T-cell (primary cell): ENCODE measurements at regions not wholly inside any gene's neighbourhood (a gene's known extent, or its start where the extent isn't known, plus 50 kb on each side); places are given as distances from the start of the nearest gene placed in this dataset.

Source experiments
- ATAC-seq, 4 experiments: fragments of 200-7000 bp in 3 of 4; fragments of 150-1000 bp in 1 of 4; cut with Tn5 transposase; replicated peaks in 1 of 4; 1 replicate in 3 of 4; 2 replicates in 1 of 4; pipeline ENCODE4 v1.10.0; 2021; ENCODE audit warnings: moderate library complexity in 3 of 4, mild to moderate bottlenecking in 2 of 4, moderate number of reproducible peaks in 1 of 4
- CTCF ChIA-PET, 2 donors: fragments of 300-600 bp; sonication (Branson Sonifier 250); formaldehyde crosslinking; loops; one replicate each; lab custom pipeline; 2022; ENCODE audit warnings: antibody characterized with exemption in 2 of 2; lab: Charles Lee
- POLR2A ChIA-PET, 2 donors: fragments of 300-600 bp; sonication (Branson Sonifier 250); formaldehyde crosslinking; loops; one replicate each; lab custom pipeline; 2022; ENCODE audit warnings: antibody characterized with exemption in 2 of 2; lab: Charles Lee
- DNase-seq, 35 experiments: peaks; one replicate each; pipeline versions ENCODE4 v3.0.0 to v3.0.0-alpha.2; 2013 to 2023
- H3K27ac ChIP-seq: one replicate; pipeline ENCODE4 v1.5.1; 2013; ENCODE audit warnings: low read length
- H3K27me3 ChIP-seq, 2 experiments: replicated peaks in 1 of 2; 1 replicate in 1 of 2; 2 replicates in 1 of 2; pipeline versions ENCODE4 v1.6.1 to v1.7.0; 2013; ENCODE audit warnings: low read length in 1 of 2, mixed read lengths in 1 of 2; ENCODE audit not compliant: control insufficient read depth in 2 of 2, insufficient read depth in 2 of 2; ENCODE audit errors: extremely low read depth in 1 of 2
- H3K36me3 ChIP-seq, 2 donors: 1 replicate in 1 of 2; 2 replicates in 1 of 2; pipeline versions ENCODE4 v1.6.1 to v1.7.0; 2013; ENCODE audit warnings: low read length in 1 of 2; ENCODE audit not compliant: control insufficient read depth in 2 of 2, insufficient read depth in 1 of 2; ENCODE audit errors: extremely low read depth in 1 of 2
- H3K4me1 ChIP-seq, 2 experiments: 1 replicate in 1 of 2; 2 replicates in 1 of 2; pipeline versions ENCODE4 v1.6.1 to v1.7.0; 2013; ENCODE audit warnings: low read length in 2 of 2, mixed read lengths in 1 of 2; ENCODE audit not compliant: insufficient read depth in 2 of 2, control insufficient read depth in 1 of 2; ENCODE audit errors: extremely low read depth in 1 of 2
- H3K4me3 ChIP-seq, 2 donors: 1 replicate in 1 of 2; 2 replicates in 1 of 2; pipeline versions ENCODE4 v1.5.1 to v1.7.0; 2013; ENCODE audit warnings: mild to moderate bottlenecking in 2 of 2, low read length in 1 of 2, moderate library complexity in 1 of 2; ENCODE audit not compliant: control insufficient read depth in 1 of 2; ENCODE audit errors: extremely low read depth in 1 of 2
- H3K9me3 ChIP-seq: 2 replicates; pipeline ENCODE4 v1.7.0; 2013
- H3K27ac Mint-ChIP-seq, 2 donors: one replicate each; pipeline ENCODE4 v1.8.0; 2020 to 2021; ENCODE audit warnings: mild to moderate bottlenecking in 2 of 2, mixed read lengths in 2 of 2
- H3K27me3 Mint-ChIP-seq, 2 donors: one replicate each; pipeline ENCODE4 v1.8.0; 2021 to 2022; ENCODE audit warnings: mixed read lengths in 2 of 2
- H3K36me3 Mint-ChIP-seq: one replicate; pipeline ENCODE4 v1.8.0; 2021; ENCODE audit warnings: mixed read lengths
- H3K4me1 Mint-ChIP-seq, 3 donors: one replicate each; pipeline ENCODE4 v1.8.0; 2020 to 2022; ENCODE audit warnings: mixed read lengths in 3 of 3, mild to moderate bottlenecking in 1 of 3
- H3K4me3 Mint-ChIP-seq, 3 donors: one replicate each; pipeline ENCODE4 v1.8.0; 2020 to 2022; ENCODE audit warnings: mild to moderate bottlenecking in 3 of 3, mixed read lengths in 3 of 3, moderate library complexity in 3 of 3
- H3K9me3 Mint-ChIP-seq, 3 donors: one replicate each; pipeline ENCODE4 v1.8.0; 2020 to 2022; ENCODE audit warnings: mixed read lengths in 3 of 3
- WGBS: methylation state at CpG from one replicate; pipeline ENCODE4 v1.1.5; 2013; ENCODE audit warnings: missing lambda C conversion rate; ENCODE audit not compliant: insufficient coverage; 5-methylcytosine and 5-hydroxymethylcytosine counted together

- CTCF ChIA-PET = no interaction called here
- Histone ChIP-seq H3K36me3 (no peaks in the 10 kb centered on the region), H3K27ac (no peak overlapping the region), H3K4me3 (no peak overlapping the region), H3K4me1 (no peaks in the 10 kb centered on the region), H3K9me3 (no peaks in the 10 kb centered on the region), H3K27me3 (no peaks in the 10 kb centered on the region)
- WGBS = 100% methylated on average over 1 of the region's 1 CpG
- H3K4me1 Mint-ChIP-seq = no peaks in the 10 kb centered on the region
- H3K4me3 Mint-ChIP-seq = no peak overlapping the region
- peaks cover 0 to 5% (median 0%) of the 10 kb centered on the region in 3 donors for H3K9me3 Mint-ChIP-seq
- no peaks in the 10 kb centered on the region for H3K27me3 Mint-ChIP-seq
- ATAC-seq (no peak), DNase-seq (no peak)
- POLR2A ChIA-PET = no interaction called here
- no peaks in the 10 kb centered on the region for H3K36me3 Mint-ChIP-seq
- H3K27ac Mint-ChIP-seq = no peak overlapping the region
These were observed 395.2 kb upstream of the INTU start for GRCh38 chr4:127237581-127237980.

DNA sequence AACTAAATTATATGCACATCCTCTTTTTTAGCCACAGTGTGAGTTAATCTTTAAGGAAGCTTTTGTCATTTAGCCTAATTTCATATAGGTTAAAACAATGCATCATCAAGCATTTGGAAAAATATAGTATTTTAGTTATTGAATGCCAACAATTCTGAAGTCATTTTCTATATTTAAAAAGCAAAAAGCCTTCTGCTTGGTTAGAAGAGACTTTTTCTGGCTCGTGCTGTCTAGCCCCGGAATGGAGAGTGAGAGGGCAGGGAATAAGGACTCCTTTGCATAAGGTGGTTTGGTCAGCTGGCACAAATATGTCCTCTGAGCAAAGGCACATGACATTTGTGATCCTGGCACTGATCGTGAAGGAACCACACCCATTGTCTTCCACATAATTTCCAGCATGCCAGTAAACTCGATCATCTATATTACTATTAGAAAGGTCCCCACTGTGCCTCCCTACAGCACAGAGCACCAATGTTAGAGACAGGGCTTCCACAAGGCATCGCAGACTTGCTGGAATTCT is 393.7 kb upstream of the INTU start:
- Histone ChIP-seq H3K27me3 (no peaks in the 10 kb centered on the region), H3K27ac (no peak overlapping the region), H3K9me3 (no peaks in the 10 kb centered on the region), H3K4me1 (no peaks in the 10 kb centered on the region), H3K36me3 (no peaks in the 10 kb centered on the region), H3K4me3 (no peak overlapping the region)
- no peaks in the 10 kb centered on the region for H3K27me3 Mint-ChIP-seq
- H3K36me3 Mint-ChIP-seq = no peaks in the 10 kb centered on the region
- H3K4me3 Mint-ChIP-seq = no peak overlapping the region
- DNase-seq = no peak
- no peak overlapping the region for H3K27ac Mint-ChIP-seq
- H3K4me1 Mint-ChIP-seq = no peaks in the 10 kb centered on the region
- ChIA-PET POLR2A (no interaction called here), CTCF (no interaction called here)
- ATAC-seq = no peak
- peaks cover 0 to 2% (median 0%) of the 10 kb centered on the region in 3 donors for H3K9me3 Mint-ChIP-seq
- 100% methylated on average over 1 of the region's 5 CpGs for WGBS

GRCh38 chr4:127239902-127240763 is 392.6 kb upstream of the INTU start:
- no peak for ATAC-seq
- no peaks in the 10 kb centered on the region for H3K27me3 Mint-ChIP-seq
- H3K27ac Mint-ChIP-seq = no peak overlapping the region
- ChIA-PET CTCF (no interaction called here), POLR2A (no interaction called here)
- no peak overlapping the region for H3K4me3 ChIP-seq
- H3K36me3 Mint-ChIP-seq = no peaks in the 10 kb centered on the region
- WGBS = 100% methylated on average over 1 of the region's 7 CpGs
- H3K4me3 Mint-ChIP-seq = no peak overlapping the region
- H3K27ac ChIP-seq = no peak overlapping the region
- no peaks in the 10 kb centered on the region for H3K27me3 ChIP-seq
- H3K9me3 ChIP-seq = no peaks in the 10 kb centered on the region
- peaks cover 0 to 5% (median 0%) of the 10 kb centered on the region in 3 donors for H3K9me3 Mint-ChIP-seq
- H3K36me3 ChIP-seq = no peaks in the 10 kb centered on the region
- no peaks in the 10 kb centered on the region for H3K4me1 Mint-ChIP-seq
- DNase-seq = no peak
- no peaks in the 10 kb centered on the region for H3K4me1 ChIP-seq

DNA sequence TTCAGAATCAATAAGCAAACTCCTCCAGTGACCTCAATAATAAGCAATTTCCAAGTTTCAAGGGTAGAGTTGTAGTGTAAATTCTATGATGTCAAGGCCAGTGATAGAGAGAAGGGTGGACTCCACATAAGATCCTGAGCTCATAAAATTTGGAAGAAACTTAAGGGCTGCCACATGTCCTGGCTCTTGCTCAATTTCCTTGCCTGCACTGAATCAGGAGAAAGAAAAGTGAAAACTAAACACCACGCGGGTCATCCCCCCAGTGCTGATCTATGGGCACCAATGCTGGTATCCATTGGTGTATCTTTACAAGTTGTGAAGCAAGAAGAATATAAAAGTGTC is 392.0 kb upstream of the INTU start:
- H3K9me3 Mint-ChIP-seq = peaks cover 0 to 6% (median under 1%) of the 10 kb centered on the region in 3 donors
- no peaks in the 10 kb centered on the region for H3K36me3 Mint-ChIP-seq
- H3K27me3 Mint-ChIP-seq = no peaks in the 10 kb centered on the region
- no peaks in the 10 kb centered on the region for H3K9me3 ChIP-seq
- no peaks in the 10 kb centered on the region for H3K27me3 ChIP-seq
- no peak for DNase-seq
- H3K27ac ChIP-seq = no peak overlapping the region
- ChIA-PET POLR2A (no interaction called here), CTCF (no interaction called here)
- no peaks in the 10 kb centered on the region for H3K4me1 ChIP-seq
- no CpG with 5 or more reads among the region's 2 CpGs for WGBS
- H3K4me1 Mint-ChIP-seq = no peaks in the 10 kb centered on the region
- no peak for ATAC-seq
- H3K27ac Mint-ChIP-seq = no peak overlapping the region
- H3K4me3 Mint-ChIP-seq = no peak overlapping the region
- H3K4me3 ChIP-seq = no peak overlapping the region
- no peaks in the 10 kb centered on the region for H3K36me3 ChIP-seq

- peaks cover 5 to 18% (median 12%) of the 10 kb centered on the region in 3 donors for H3K9me3 Mint-ChIP-seq
- ATAC-seq (no peak), DNase-seq (no peak)
- H3K4me3 Mint-ChIP-seq = no peak overlapping the region
- no peak overlapping the region for H3K27ac Mint-ChIP-seq
- H3K27ac ChIP-seq = no peak overlapping the region
- CTCF ChIA-PET = no interaction called here
- H3K4me1 Mint-ChIP-seq = no peaks in the 10 kb centered on the region
- H3K36me3 Mint-ChIP-seq = no peaks in the 10 kb centered on the region
- H3K27me3 Mint-ChIP-seq = no peaks in the 10 kb centered on the region
- H3K4me3 ChIP-seq = no peak overlapping the region
- POLR2A ChIA-PET = no interaction called here
- H3K27me3 ChIP-seq = no peaks in the 10 kb centered on the region
- H3K9me3 ChIP-seq = no peaks in the 10 kb centered on the region
- no CpG with 5 or more reads among the region's 5 CpGs for WGBS
- no peaks in the 10 kb centered on the region for H3K36me3 ChIP-seq
- no peaks in the 10 kb centered on the region for H3K4me1 ChIP-seq
These were observed 388.2 kb upstream of the INTU start for GRCh38 chr4:127244515-127244914.

DNA sequence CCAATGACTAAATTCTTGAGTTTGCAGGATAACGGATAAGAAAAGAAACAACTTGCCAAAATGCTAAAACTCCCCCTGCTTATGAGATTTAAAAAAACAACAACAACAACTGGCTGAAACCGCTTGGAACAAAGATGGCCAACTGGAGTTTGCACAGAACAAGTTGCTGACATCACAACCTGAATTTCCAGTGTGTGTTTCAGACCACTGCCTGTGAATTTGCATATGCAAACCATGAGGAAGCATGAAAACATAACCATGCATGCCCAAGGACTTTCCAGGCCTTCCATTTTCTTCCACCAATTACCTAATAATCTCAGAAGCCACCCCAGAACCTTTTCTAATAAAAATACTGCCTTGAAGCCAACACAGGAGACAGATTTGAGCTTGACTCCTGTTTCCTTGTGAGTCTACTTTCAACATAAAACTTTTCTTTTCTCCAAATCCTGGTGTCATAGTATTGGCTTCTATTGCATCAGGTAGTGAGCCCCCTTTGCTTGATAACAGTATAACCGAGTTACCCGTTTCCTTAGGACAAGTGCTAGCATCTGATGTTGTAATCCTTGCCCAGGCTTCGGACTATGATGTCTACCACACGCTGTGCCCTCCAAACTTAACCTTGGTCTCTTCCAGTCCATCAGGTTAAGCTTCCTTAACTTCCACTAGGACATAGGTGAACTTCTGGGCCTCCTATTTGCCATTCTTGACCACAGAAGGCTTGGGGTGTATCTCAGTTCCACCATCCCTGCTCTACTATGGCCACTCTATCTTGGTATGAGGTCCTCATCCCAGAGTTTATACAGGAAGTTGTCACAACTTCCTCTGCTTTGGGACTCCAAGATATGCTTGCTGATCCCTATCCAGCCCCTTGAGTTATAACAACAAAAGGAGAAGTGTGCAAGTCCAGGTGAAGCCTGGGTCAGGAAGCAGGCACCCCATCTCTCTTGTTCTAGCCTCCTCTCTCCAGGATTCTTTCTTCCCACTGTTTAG is 385.5 kb upstream of the INTU start:
- ChIA-PET CTCF (no interaction called here), POLR2A (no interaction called here)
- Mint-ChIP-seq H3K27me3 (no peaks in the 10 kb centered on the region), H3K36me3 (no peaks in the 10 kb centered on the region), H3K4me3 (no peak overlapping the region), H3K27ac (no peak overlapping the region), H3K9me3 (peaks cover 5 to 18% (median 14%) of the 10 kb centered on the region in 3 donors), H3K4me1 (no peaks in the 10 kb centered on the region)
- Histone ChIP-seq H3K4me1 (no peaks in the 10 kb centered on the region), H3K9me3 (no peaks in the 10 kb centered on the region), H3K27me3 (no peaks in the 10 kb centered on the region), H3K36me3 (no peaks in the 10 kb centered on the region), H3K4me3 (no peak overlapping the region), H3K27ac (no peak overlapping the region)
- WGBS = 78% methylated on average over 5 of the region's 6 CpGs
- DNase-seq (no peak), ATAC-seq (no peak)
